ENCODE measurements at regions not wholly inside any gene's neighbourhood (a gene's known extent, or its start where the extent isn't known, plus 50 kb on each side); places are given as distances from the start of the nearest gene placed in this dataset.
"Not testable (repeated sequence)": the region's sequence is repeated elsewhere in the genome, so short reads cannot be mapped to it uniquely, and the experiment has no call there.

GRCh38 chr22:48820481-48821345 lies 1007.0 kb downstream of the BRD1 start:
- Histone ChIP-seq H3K4me3 (ENCODE audit: low read length, poor library complexity, severe bottlenecking) (no peak overlapping the region), H3F3A (ENCODE audit: low read depth) (no peaks in the 10 kb centered on the region), H3K9me2 (replicated peaks; ENCODE audit: low read depth, low read length) (no peaks in the 10 kb centered on the region), H2AFZ (ENCODE audit: low read length) (no peak overlapping the region), H3K4me2 (ENCODE audit: low read depth, low read length, poor library complexity, severe bottlenecking) (no peak overlapping the region), H3K36me3 (ENCODE audit: insufficient read depth, low read length) (no peaks in the 10 kb centered on the region), H3K4me1 (ENCODE audit: insufficient read depth, low read length, poor library complexity, severe bottlenecking) (no peaks in the 10 kb centered on the region), H3K9ac (ENCODE audit: low read depth, low read length, poor library complexity, severe bottlenecking) (no peak overlapping the region), H4K20me1 (ENCODE audit: insufficient read depth, low read length, poor library complexity, severe bottlenecking) (no peaks in the 10 kb centered on the region), H3K9me3 (ENCODE audit: insufficient read depth, low read depth, low read length) (peaks cover 5% of the 10 kb centered on the region; the same call in 1 of the 2 replicates), H3K79me2 (ENCODE audit: insufficient read depth, low read length) (no peaks in the 10 kb centered on the region), H3K27me3 (ENCODE audit: insufficient read depth, low read length, poor library complexity, severe bottlenecking) (no peaks in the 10 kb centered on the region)
- TF ChIP-seq CTCF (conservative IDR thresholded peaks at IDR 0.05; ENCODE audit: low read length) (no peak), EZH2phosphoT487 (IDR thresholded peaks at IDR 0.05; ENCODE audit: borderline replicate concordance) (no peak)

- Histone ChIP-seq H3K4me2 (ENCODE audit: low read depth, low read length, poor library complexity, severe bottlenecking) (no peak overlapping the region), H3F3A (ENCODE audit: low read depth) (no peaks in the 10 kb centered on the region), H3K4me1 (ENCODE audit: insufficient read depth, low read length, poor library complexity, severe bottlenecking) (no peaks in the 10 kb centered on the region), H2AFZ (ENCODE audit: low read length) (no peak overlapping the region), H3K4me3 (ENCODE audit: low read length, poor library complexity, severe bottlenecking) (no peak overlapping the region), H3K27me3 (ENCODE audit: insufficient read depth, low read length, poor library complexity, severe bottlenecking) (no peaks in the 10 kb centered on the region), H3K79me2 (ENCODE audit: insufficient read depth, low read length) (no peaks in the 10 kb centered on the region), H3K9ac (ENCODE audit: low read depth, low read length, poor library complexity, severe bottlenecking) (no peak overlapping the region), H3K9me2 (replicated peaks; ENCODE audit: low read depth, low read length) (no peaks in the 10 kb centered on the region), H3K36me3 (ENCODE audit: insufficient read depth, low read length) (no peaks in the 10 kb centered on the region), H4K20me1 (ENCODE audit: insufficient read depth, low read length, poor library complexity, severe bottlenecking) (no peaks in the 10 kb centered on the region), H3K9me3 (ENCODE audit: insufficient read depth, low read depth, low read length) (no peaks in the 10 kb centered on the region; the same call in 1 of the 2 replicates)
- TF ChIP-seq CTCF (conservative IDR thresholded peaks at IDR 0.05; ENCODE audit: low read length), result no peak
- TF ChIP-seq EZH2phosphoT487 (IDR thresholded peaks at IDR 0.05; ENCODE audit: borderline replicate concordance), result no peak
These were observed 1007.7 kb downstream of the BRD1 start for GRCh38 chr22:48819961-48820360.

GRCh38 chr22:48819232-48819631 lies 1008.4 kb downstream of the BRD1 start:
- H3K4me1 ChIP-seq (ENCODE audit: insufficient read depth, low read length, poor library complexity, severe bottlenecking), result no peaks in the 10 kb centered on the region
- H3K36me3 ChIP-seq (ENCODE audit: insufficient read depth, low read length), result no peaks in the 10 kb centered on the region
- no peak overlapping the region for H3K9ac ChIP-seq (ENCODE audit: low read depth, low read length, poor library complexity, severe bottlenecking)
- no peaks in the 10 kb centered on the region for H3K79me2 ChIP-seq (ENCODE audit: insufficient read depth, low read length)
- no peak overlapping the region for H3K4me2 ChIP-seq (ENCODE audit: low read depth, low read length, poor library complexity, severe bottlenecking)
- no peaks in the 10 kb centered on the region for H3K27me3 ChIP-seq (ENCODE audit: insufficient read depth, low read length, poor library complexity, severe bottlenecking)
- H4K20me1 ChIP-seq (ENCODE audit: insufficient read depth, low read length, poor library complexity, severe bottlenecking), result no peaks in the 10 kb centered on the region
- no peaks in the 10 kb centered on the region for H3F3A ChIP-seq (ENCODE audit: low read depth)
- H3K4me3 ChIP-seq (ENCODE audit: low read length, poor library complexity, severe bottlenecking), result no peak overlapping the region
- no peaks in the 10 kb centered on the region; the same call in 1 of the 2 replicates for H3K9me3 ChIP-seq (ENCODE audit: insufficient read depth, low read depth, low read length)
- no peaks in the 10 kb centered on the region for H3K9me2 ChIP-seq (replicated peaks; ENCODE audit: low read depth, low read length)
- TF ChIP-seq EZH2phosphoT487 (IDR thresholded peaks at IDR 0.05; ENCODE audit: borderline replicate concordance), result no peak
- no peak for TF ChIP-seq CTCF (conservative IDR thresholded peaks at IDR 0.05; ENCODE audit: low read length)
- no peak overlapping the region for H2AFZ ChIP-seq (ENCODE audit: low read length)

GRCh38 chr22:48817491-48817890 lies 1010.2 kb downstream of the BRD1 start:
- H3K27me3 ChIP-seq (ENCODE audit: insufficient read depth, low read length, poor library complexity, severe bottlenecking); H3K9ac ChIP-seq (ENCODE audit: low read depth, low read length, poor library complexity, severe bottlenecking); H2AFZ ChIP-seq (ENCODE audit: low read length); H3K4me2 ChIP-seq (ENCODE audit: low read depth, low read length, poor library complexity, severe bottlenecking); H3K36me3 ChIP-seq (ENCODE audit: insufficient read depth, low read length); H3K9me2 ChIP-seq (replicated peaks; ENCODE audit: low read depth, low read length); H3K4me3 ChIP-seq (ENCODE audit: low read length, poor library complexity, severe bottlenecking); H3K79me2 ChIP-seq (ENCODE audit: insufficient read depth, low read length); H3K4me1 ChIP-seq (ENCODE audit: insufficient read depth, low read length, poor library complexity, severe bottlenecking); H4K20me1 ChIP-seq (ENCODE audit: insufficient read depth, low read length, poor library complexity, severe bottlenecking); H3K9me3 ChIP-seq (ENCODE audit: insufficient read depth, low read depth, low read length); H3F3A ChIP-seq (ENCODE audit: low read depth): not testable (repeated sequence)
